Right lobe of liver (tissue), 4 donors: ENCODE measurements at regions not wholly inside any gene's neighbourhood (a gene's known extent, or its start where the extent isn't known, plus 50 kb on each side); places are given as distances from the start of the nearest gene placed in this dataset.

Source experiments
- CTCF ChIP-seq, 4 donors: fragments of 200-600 bp in 3 of 4; fragments of 450-650 bp in 1 of 4; IDR thresholded peaks; one replicate each; pipeline versions ENCODE4 v1.5.1 to v1.8.0; 2016 to 2022; ENCODE audit warnings: antibody characterized with exemption in 4 of 4, mild to moderate bottlenecking in 2 of 4
- POLR2A ChIP-seq: fragments of 450-650 bp; IDR thresholded peaks from one replicate; pipeline ENCODE4 v1.6.1; 2017; ENCODE audit warnings: antibody characterized with exemption, mild to moderate bottlenecking
- donor health status: DM: no; HTN: no; CAD: no.
- donor health status: DM: no; HTN: no; CAD: no.
- donor health status: DM: no; HTN: yes; CAD: no.

DNA sequence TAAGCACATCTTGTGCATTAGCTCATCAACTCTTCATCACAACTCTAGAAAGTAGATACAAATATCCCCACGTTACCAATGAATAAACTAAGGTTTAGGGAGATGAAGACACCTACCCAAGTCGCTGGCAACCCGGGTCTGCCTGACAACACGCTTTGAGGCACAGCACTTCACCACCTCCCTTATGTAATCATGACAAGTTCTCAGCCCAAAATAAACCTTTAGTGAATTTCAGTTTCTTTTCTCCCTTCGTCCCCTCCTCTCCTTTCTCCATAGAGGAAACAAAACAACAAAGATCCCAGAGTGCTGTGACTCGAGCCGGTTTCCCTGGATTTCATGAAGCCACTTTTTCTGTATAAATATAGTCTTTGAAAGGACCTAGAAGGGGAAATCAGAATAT is 105.4 kb downstream of the MAFB start:
- TF ChIP-seq CTCF (IDR thresholded peaks at IDR 0.05) (no peak), POLR2A (no peak)
